ENCODE measurements at regions not wholly inside any gene's neighbourhood (a gene's known extent, or its start where the extent isn't known, plus 50 kb on each side); places are given as distances from the start of the nearest gene placed in this dataset.

- Histone ChIP-seq H3K27ac (ENCODE audit: extremely low read depth, low read depth, low read length) (no peak overlapping the region), H3K9me3 (ENCODE audit: control insufficient read depth, insufficient read depth, low read depth, low read length) (no peaks in the 10 kb centered on the region), H3K4me1 (ENCODE audit: control insufficient read depth, insufficient read depth, low read length) (no peaks in the 10 kb centered on the region), H3K4me3 (ENCODE audit: low read depth, low read length) (no peak overlapping the region), H3K36me3 (ENCODE audit: control insufficient read depth in 2 of 2, insufficient read depth in 1 of 2, low read length in 2 of 2) (no peaks in the 10 kb centered on the region)
- ChIA-PET CTCF (interaction anchor here (0.7 kb wide), 2 partner anchors 44 to 468 kb away, joined by 3 read pairs; no protein-coding TSS in a partner anchor), POLR2A (no interaction called here)
- TF ChIP-seq ZNF202 (tag by site-specific recombination; IDR thresholded peaks at IDR 0.05; ENCODE audit: borderline replicate concordance) (no peak), ZNF112 (tag by site-specific recombination; IDR thresholded peaks at IDR 0.05) (no peak), GLIS2 (tag by site-specific recombination; IDR thresholded peaks at IDR 0.05) (no peak)
Observed at GRCh38 chr5:105581988-105582690, 2019.5 kb upstream of the NUDT12 start.

GRCh38 chr5:105573575-105573974 is 2011.0 kb upstream of the NUDT12 start:
- TF ChIP-seq ZNF610 (tag by site-specific recombination; IDR thresholded peaks at IDR 0.05; ENCODE audit: borderline replicate concordance) (no peak), TRIM28 (IDR thresholded peaks at IDR 0.05; ENCODE audit: borderline replicate concordance, low read length) (no peak), OVOL3 (tag by site-specific recombination; IDR thresholded peaks at IDR 0.05) (no peak), HOXD13 (CRISPR knock-in tag; IDR thresholded peaks at IDR 0.05; ENCODE audit: borderline replicate concordance) (no peak), ZBTB8A (tag by site-specific recombination; IDR thresholded peaks at IDR 0.05) (no peak), ZNF658 (tag by site-specific recombination; IDR thresholded peaks at IDR 0.05) (no peak), ZNF521 (tag by site-specific recombination; IDR thresholded peaks at IDR 0.05) (no peak), MYNN (tag by site-specific recombination; IDR thresholded peaks at IDR 0.05; ENCODE audit: borderline replicate concordance) (no peak), ZNF555 (tag by site-specific recombination; conservative IDR thresholded peaks at IDR 0.05) (no peak), ZFP37 (tag by site-specific recombination; IDR thresholded peaks at IDR 0.05) (no peak), ZNF10 (tag by site-specific recombination; IDR thresholded peaks at IDR 0.05) (no peak), SP3 (tag by site-specific recombination; IDR thresholded peaks at IDR 0.05) (no peak), ZBTB21 (tag by site-specific recombination; IDR thresholded peaks at IDR 0.05) (no peak), ZNF510 (tag by site-specific recombination; IDR thresholded peaks at IDR 0.05; ENCODE audit: insufficient replicate concordance) (no peak)
- TF ChIP-seq, protein P1, sequence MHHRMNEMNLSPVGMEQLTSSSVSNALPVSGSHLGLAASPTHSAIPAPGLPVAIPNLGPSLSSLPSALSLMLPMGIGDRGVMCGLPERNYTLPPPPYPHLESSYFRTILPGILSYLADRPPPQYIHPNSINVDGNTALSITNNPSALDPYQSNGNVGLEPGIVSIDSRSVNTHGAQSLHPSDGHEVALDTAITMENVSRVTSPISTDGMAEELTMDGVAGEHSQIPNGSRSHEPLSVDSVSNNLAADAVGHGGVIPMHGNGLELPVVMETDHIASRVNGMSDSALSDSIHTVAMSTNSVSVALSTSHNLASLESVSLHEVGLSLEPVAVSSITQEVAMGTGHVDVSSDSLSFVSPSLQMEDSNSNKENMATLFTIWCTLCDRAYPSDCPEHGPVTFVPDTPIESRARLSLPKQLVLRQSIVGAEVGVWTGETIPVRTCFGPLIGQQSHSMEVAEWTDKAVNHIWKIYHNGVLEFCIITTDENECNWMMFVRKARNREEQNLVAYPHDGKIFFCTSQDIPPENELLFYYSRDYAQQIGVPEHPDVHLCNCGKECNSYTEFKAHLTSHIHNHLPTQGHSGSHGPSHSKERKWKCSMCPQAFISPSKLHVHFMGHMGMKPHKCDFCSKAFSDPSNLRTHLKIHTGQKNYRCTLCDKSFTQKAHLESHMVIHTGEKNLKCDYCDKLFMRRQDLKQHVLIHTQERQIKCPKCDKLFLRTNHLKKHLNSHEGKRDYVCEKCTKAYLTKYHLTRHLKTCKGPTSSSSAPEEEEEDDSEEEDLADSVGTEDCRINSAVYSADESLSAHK (tag by site-specific recombination; IDR thresholded peaks at IDR 0.05) = no peak
- TF ChIP-seq, protein P2, sequence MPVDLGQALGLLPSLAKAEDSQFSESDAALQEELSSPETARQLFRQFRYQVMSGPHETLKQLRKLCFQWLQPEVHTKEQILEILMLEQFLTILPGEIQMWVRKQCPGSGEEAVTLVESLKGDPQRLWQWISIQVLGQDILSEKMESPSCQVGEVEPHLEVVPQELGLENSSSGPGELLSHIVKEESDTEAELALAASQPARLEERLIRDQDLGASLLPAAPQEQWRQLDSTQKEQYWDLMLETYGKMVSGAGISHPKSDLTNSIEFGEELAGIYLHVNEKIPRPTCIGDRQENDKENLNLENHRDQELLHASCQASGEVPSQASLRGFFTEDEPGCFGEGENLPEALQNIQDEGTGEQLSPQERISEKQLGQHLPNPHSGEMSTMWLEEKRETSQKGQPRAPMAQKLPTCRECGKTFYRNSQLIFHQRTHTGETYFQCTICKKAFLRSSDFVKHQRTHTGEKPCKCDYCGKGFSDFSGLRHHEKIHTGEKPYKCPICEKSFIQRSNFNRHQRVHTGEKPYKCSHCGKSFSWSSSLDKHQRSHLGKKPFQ (tag by site-specific recombination; IDR thresholded peaks at IDR 0.05) = no peak
- TF ChIP-seq, protein P3, sequence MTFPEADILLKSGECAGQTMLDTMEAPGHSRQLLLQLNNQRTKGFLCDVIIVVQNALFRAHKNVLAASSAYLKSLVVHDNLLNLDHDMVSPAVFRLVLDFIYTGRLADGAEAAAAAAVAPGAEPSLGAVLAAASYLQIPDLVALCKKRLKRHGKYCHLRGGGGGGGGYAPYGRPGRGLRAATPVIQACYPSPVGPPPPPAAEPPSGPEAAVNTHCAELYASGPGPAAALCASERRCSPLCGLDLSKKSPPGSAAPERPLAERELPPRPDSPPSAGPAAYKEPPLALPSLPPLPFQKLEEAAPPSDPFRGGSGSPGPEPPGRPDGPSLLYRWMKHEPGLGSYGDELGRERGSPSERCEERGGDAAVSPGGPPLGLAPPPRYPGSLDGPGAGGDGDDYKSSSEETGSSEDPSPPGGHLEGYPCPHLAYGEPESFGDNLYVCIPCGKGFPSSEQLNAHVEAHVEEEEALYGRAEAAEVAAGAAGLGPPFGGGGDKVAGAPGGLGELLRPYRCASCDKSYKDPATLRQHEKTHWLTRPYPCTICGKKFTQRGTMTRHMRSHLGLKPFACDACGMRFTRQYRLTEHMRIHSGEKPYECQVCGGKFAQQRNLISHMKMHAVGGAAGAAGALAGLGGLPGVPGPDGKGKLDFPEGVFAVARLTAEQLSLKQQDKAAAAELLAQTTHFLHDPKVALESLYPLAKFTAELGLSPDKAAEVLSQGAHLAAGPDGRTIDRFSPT (tag by site-specific recombination; IDR thresholded peaks at IDR 0.05) = no peak
- TF ChIP-seq, protein P4, sequence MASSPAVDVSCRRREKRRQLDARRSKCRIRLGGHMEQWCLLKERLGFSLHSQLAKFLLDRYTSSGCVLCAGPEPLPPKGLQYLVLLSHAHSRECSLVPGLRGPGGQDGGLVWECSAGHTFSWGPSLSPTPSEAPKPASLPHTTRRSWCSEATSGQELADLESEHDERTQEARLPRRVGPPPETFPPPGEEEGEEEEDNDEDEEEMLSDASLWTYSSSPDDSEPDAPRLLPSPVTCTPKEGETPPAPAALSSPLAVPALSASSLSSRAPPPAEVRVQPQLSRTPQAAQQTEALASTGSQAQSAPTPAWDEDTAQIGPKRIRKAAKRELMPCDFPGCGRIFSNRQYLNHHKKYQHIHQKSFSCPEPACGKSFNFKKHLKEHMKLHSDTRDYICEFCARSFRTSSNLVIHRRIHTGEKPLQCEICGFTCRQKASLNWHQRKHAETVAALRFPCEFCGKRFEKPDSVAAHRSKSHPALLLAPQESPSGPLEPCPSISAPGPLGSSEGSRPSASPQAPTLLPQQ (tag by site-specific recombination; IDR thresholded peaks at IDR 0.05) = no peak
- TF ChIP-seq, protein P5, sequence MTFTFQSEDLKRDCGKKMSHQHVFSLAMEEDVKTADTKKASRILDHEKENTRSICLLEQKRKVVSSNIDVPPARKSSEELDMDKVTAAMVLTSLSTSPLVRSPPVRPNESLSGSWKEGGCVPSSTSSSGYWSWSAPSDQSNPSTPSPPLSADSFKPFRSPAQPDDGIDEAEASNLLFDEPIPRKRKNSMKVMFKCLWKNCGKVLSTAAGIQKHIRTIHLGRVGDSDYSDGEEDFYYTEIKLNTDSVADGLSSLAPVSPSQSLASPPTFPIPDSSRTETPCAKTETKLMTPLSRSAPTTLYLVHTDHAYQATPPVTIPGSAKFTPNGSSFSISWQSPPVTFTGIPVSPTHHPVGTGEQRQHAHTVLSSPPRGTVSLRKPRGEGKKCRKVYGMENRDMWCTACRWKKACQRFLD (tag by site-specific recombination; IDR thresholded peaks at IDR 0.05) = no peak
- no peaks in the 10 kb centered on the region for H3K9me3 ChIP-seq (ENCODE audit: control insufficient read depth, insufficient read depth, low read depth, low read length)
- H3K36me3 ChIP-seq (ENCODE audit: control insufficient read depth in 2 of 2, insufficient read depth in 1 of 2, low read length in 2 of 2) = no peaks in the 10 kb centered on the region
- ChIA-PET POLR2A (no interaction called here), CTCF (no interaction called here)
- H3K27ac ChIP-seq (ENCODE audit: extremely low read depth, low read depth, low read length) = no peak overlapping the region
- no peak overlapping the region for H3K4me3 ChIP-seq (ENCODE audit: low read depth, low read length)
- H3K4me1 ChIP-seq (ENCODE audit: control insufficient read depth, insufficient read depth, low read length) = no peaks in the 10 kb centered on the region

Data from HEK293 (cell line).